Astrocyte of the cerebellum (primary cell): ENCODE measurements at regions not wholly inside any gene's neighbourhood (a gene's known extent, or its start where the extent isn't known, plus 50 kb on each side); places are given as distances from the start of the nearest gene placed in this dataset.
"Not testable (repeated sequence)": the region's sequence is repeated elsewhere in the genome, so short reads cannot be mapped to it uniquely, and the experiment has no call there.

Experiments used
- DNase-seq: peaks from one replicate; pipeline ENCODE4 v3.0.0-alpha.2; 2011; ENCODE audit warnings: low read depth
- H3K4me3 ChIP-seq: 2 replicates; pipeline ENCODE4 v1.5.1; 2011; ENCODE audit warnings: mild to moderate bottlenecking, low read depth, low read length, moderate library complexity
- in situ Hi-C: cut with HindIII; loops from 2 replicates; pipeline ENCODE4 v1.10.0; 2017; ENCODE audit warnings: low sequenced_read_pairs
- TF ChIP-seq, protein P1 (sequence below): IDR thresholded peaks from 2 replicates; pipeline ENCODE4 v1.5.1; 2012; ENCODE audit warnings: low read length, low read depth, moderate library complexity, mild to moderate bottlenecking; ENCODE audit errors: missing control alignments

DNA sequence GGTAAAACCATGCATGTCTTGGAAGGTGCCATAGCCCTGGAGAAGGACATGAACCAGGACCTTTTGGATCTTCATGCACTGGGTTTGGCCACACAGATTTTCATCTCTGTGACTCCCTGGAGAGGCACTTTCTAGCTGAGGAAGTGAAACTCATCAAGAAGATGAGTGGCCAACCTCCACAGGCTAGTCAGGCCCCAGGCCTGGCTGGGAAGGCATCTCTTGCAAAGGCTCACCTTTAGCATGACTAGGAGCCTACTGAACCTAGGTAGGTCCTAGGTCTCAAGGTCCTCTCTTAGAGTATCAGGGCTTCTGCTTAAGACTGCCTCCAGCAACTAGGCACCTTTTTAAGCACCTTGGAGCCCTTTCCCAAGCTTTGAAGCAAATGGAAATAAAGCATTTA, 1448.7 kb upstream of the ACO1 start:
- TF ChIP-seq, protein P1, sequence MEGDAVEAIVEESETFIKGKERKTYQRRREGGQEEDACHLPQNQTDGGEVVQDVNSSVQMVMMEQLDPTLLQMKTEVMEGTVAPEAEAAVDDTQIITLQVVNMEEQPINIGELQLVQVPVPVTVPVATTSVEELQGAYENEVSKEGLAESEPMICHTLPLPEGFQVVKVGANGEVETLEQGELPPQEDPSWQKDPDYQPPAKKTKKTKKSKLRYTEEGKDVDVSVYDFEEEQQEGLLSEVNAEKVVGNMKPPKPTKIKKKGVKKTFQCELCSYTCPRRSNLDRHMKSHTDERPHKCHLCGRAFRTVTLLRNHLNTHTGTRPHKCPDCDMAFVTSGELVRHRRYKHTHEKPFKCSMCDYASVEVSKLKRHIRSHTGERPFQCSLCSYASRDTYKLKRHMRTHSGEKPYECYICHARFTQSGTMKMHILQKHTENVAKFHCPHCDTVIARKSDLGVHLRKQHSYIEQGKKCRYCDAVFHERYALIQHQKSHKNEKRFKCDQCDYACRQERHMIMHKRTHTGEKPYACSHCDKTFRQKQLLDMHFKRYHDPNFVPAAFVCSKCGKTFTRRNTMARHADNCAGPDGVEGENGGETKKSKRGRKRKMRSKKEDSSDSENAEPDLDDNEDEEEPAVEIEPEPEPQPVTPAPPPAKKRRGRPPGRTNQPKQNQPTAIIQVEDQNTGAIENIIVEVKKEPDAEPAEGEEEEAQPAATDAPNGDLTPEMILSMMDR, result no peak
- in situ Hi-C loops, result no loop called here

DNA sequence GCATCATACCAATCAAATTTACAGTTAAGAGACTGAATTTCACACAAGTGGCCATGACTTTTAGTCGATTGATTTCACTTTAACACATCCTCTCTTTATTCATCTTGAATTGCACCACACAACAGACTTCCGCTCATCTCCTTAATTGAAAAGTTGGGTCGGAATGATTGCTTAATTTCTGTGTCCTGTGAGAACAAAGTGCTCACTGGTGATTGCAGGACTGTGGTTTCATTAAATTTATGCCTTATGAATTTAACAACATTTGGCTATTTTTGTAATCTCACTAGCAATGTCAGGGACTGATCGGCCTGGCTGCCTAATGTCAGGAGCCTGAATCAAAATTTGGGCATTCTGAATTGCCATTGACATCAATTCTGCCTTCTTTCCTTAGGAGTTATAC, 1447.3 kb upstream of the ACO1 start:
- in situ Hi-C loops, result no loop called here
- TF ChIP-seq, protein P1, result no peak
- no peak overlapping the region for H3K4me3 ChIP-seq
- DNase-seq, result no peak

More for the DNA sequence above, 1448.7 kb upstream of the ACO1 start:
- no peak overlapping the region for H3K4me3 ChIP-seq
- DNase-seq, result no peak

DNA sequence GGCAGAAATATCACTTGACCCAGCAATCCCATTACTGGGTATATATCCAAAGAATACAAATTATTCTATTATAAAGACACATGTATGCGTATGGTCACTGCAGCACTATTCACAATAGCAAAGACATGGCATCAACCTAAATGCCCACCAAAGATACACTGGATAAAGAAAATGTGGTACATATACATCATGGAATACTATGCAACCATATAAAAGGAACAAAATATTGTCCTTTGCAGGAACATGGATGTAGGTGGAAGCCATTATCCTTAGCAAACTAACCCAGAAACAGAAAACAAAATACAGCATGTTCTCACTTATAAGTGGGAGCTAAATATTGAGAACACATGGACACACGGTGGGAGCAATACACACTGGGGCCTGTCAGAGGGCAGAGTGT, 1441.6 kb upstream of the ACO1 start:
- DNase-seq, in situ Hi-C loops, H3K4me3 ChIP-seq: not testable (repeated sequence)

DNA sequence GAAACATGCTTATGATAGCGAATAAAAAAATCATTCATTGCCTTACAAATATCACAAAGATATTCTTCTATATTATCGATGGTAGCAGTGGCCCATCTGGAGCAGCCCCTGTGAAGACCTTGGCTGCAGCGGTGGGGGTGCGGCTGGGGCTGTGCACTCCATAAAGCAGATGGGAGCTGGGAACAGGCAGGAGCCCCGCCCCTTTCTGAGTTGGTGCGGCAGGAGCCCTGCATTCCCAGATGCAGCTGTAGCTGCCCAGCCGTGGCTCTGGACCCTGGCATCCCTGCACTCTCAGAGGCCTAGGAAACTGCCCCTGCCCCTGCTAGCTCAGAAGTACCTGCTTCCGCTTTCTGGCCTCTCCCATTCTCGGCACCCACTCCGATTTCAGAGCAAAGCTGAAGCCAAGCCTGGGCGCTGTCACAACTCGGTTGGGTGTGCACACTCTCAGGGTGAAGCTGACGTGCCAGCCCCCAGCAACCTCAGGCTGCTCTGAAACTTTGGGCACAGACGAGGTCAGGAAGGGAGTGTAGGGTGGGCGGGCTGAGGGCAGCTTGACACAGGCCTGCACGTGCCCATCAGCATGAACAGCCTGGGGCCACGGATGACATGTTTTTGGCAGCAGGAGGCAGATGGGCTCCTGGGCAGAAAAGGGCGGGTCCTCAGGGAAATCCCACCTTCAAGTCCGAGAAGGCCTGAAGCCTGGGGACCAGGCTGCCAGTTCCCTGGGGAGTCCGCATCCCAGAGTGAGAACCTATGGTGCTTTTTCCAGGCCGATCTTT, 1440.8 kb upstream of the ACO1 start:
- TF ChIP-seq, protein P1, result no peak
- in situ Hi-C loops, result no loop called here
- no peak for DNase-seq
- no peak overlapping the region for H3K4me3 ChIP-seq

DNA sequence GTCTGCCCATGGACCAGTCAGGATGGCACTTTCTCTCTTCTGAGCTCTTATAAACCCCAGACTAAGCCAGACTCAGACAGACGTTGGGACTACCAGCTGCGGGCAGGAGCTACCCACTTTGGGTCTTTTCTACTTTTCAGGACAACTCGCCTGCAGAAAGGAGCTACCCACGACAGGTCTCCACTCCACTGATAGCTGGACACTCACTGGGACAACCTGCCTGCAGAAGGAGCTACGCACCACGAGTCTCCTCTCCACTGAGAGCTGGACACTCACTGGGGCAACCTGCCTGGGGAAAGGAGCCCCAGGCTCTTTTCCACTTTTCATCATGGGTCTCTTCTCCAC, 1440.2 kb upstream of the ACO1 start:
- in situ Hi-C loops, result no loop called here
- TF ChIP-seq, protein P1, result no peak
- no peak overlapping the region for H3K4me3 ChIP-seq
- DNase-seq, result no peak

DNA sequence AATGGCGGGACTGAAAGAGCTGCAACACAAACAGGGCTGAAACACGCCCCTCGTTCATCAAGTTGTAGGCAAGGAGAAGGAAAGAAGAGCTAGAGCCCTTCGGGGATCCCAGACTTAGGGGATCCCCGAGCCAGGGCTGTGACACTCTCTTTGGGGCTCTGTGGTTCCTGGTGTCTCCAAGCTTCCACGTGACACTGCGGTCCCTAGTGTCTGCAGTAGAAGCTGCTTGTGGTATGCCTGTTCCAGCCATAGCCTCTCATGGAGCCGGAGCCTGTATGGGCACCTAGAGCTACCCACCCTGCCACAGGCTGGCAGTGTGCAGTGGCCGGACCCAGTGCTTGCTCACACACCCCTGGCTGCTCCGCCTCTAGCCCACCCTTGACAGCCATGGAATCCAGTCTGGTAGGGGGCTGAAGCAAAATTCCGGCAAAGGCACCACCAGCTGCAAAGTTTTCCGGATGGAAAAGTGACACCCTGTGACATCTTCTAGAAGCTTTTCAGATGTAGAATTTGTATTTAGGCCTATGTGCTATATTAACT, 1439.6 kb upstream of the ACO1 start:
- no peak overlapping the region for H3K4me3 ChIP-seq
- DNase-seq, result no peak
- TF ChIP-seq, protein P1, result no peak
- in situ Hi-C loops, result no loop called here

DNA sequence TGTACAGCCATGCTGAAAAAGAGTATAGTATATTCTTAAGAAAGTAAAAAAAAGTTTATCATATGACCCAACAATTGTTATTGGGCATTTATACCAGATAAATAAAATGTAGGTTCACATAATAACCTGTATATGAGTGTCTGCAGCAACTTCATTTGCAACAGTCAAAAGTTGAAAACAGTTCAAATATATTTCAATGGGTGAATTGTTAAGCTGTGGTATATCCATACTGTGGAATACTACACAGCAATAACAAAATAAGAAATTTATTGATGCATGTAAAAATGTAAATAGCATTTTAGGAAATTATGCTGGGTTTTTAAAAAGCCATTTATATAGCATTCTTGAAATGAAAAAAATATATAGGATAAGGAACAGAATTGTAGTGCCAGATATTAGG, 1420.1 kb upstream of the ACO1 start:
- no peak for DNase-seq
- in situ Hi-C loops, result no loop called here
- TF ChIP-seq, protein P1, result no peak
- H3K4me3 ChIP-seq, result no peak overlapping the region
